C4-2B (cell line): ENCODE measurements at regions not wholly inside any gene's neighbourhood (a gene's known extent, or its start where the extent isn't known, plus 50 kb on each side); places are given as distances from the start of the nearest gene placed in this dataset.

Source experiments
- ZFX ChIP-seq: fragments of 450-650 bp; IDR thresholded peaks from 2 replicates; pipeline ENCODE4 v1.6.1; 2017
- TF ChIP-seq, protein P1 (sequence below): fragments of 450-650 bp; conservative IDR thresholded peaks from 2 replicates; pipeline ENCODE4 v1.5.1; 2017; ENCODE audit warnings: mild to moderate bottlenecking

- TF ChIP-seq, protein P1, sequence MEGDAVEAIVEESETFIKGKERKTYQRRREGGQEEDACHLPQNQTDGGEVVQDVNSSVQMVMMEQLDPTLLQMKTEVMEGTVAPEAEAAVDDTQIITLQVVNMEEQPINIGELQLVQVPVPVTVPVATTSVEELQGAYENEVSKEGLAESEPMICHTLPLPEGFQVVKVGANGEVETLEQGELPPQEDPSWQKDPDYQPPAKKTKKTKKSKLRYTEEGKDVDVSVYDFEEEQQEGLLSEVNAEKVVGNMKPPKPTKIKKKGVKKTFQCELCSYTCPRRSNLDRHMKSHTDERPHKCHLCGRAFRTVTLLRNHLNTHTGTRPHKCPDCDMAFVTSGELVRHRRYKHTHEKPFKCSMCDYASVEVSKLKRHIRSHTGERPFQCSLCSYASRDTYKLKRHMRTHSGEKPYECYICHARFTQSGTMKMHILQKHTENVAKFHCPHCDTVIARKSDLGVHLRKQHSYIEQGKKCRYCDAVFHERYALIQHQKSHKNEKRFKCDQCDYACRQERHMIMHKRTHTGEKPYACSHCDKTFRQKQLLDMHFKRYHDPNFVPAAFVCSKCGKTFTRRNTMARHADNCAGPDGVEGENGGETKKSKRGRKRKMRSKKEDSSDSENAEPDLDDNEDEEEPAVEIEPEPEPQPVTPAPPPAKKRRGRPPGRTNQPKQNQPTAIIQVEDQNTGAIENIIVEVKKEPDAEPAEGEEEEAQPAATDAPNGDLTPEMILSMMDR, result no peak
- no peak for TF ChIP-seq ZFX
These were observed 490.0 kb upstream of the SGCG start for GRCh38 chr13:22690756-22691155.
